HG03045 (cell line): ENCODE measurements at regions not wholly inside any gene's neighbourhood (a gene's known extent, or its start where the extent isn't known, plus 50 kb on each side); places are given as distances from the start of the nearest gene placed in this dataset.

ENCODE experiments used
- ATAC-seq: cut with Tn5 transposase; IDR thresholded peaks from one replicate; pipeline ENCODE4 v1.9.1; 2021; ENCODE audit warnings: mild to moderate bottlenecking, moderate library complexity; ENCODE audit not compliant: unreplicated experiment

DNA sequence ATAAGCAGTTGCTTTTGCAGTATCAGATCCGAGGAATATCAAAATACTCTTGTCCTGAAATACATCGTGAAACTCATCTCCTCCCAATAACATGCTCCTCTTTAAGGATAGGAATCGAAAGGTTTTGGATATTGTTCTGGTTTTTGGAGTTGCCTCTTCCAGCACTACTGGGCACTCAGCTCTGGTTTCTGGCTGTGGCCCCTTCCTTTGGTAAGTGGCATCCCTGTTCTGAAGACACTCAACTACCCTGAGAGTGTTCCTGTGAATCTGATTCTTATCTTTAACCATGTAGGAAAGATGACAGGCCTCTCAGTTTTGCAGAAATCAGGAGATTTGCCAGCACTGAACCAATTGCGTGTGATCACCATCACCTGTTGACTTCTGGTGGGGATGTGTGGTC lies 327.5 kb upstream of the TBL1XR1 start:
- no peak for ATAC-seq

DNA sequence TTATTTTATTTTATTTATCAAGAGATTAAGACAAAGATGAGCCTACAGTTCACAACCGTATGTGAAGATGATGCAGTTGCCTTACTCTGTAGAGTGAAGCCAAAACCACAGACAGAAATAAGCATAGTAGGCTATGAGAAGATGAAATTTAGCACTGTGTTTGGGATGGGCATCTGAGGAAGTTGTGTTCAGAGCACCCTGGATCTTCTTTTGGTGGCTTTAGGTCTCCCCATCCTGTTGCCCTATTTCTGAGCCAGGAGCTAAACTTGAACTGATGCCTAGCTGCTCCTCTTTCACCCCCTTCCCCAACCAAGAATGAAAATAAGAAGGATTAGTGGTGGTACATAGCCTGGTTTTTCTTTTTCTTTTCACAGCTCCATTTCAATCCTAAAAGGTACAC lies 328.1 kb upstream of the TBL1XR1 start:
- ATAC-seq: no peak

- no peak for ATAC-seq
Observed at GRCh38 chr3:177525987-177526712, 328.9 kb upstream of the TBL1XR1 start.

DNA sequence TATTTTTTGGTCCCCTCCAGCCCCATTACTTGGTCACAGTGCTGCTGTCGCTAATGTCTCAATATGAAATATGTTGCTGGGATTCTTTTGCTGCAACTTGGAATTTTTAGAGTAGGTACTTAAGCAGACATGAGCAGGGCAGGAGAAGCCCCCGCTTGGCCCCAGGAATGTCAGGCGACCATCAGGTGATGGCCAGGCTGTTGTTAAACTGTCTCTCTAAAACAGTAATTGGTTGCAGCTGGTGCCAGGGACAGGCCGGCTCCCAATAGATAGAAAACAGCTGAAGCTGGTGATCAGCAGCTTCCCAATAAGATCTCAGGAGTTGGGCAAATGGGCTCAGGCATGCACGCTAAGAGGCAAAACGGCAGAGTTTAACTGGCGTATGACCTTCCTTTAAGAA lies 329.9 kb upstream of the TBL1XR1 start:
- ATAC-seq: no peak

GRCh38 chr3:177528306-177529070 lies 331.2 kb upstream of the TBL1XR1 start:
- no peak for ATAC-seq

DNA sequence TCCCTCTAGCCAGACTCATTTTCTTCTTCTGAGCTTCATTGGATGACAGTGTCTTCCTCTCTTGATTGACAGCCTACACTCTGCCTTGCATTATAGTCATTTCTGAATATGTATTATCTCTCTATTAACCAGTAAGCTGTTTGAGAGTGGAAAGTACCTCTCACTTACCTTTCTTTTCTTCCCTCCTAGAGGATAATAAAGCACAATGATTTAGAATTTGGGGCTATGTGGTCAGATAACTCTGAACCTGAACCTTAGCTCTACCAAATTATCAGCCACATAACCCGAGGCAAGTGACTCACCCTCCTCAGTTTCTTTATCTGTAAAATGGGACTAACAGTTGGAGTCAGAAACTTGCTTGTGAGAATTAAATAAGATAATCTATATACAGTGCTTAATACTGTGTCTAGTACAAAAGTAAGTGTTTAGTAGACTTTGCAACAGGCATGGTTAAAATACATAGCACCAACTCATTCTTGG lies 331.8 kb upstream of the TBL1XR1 start:
- no peak for ATAC-seq

DNA sequence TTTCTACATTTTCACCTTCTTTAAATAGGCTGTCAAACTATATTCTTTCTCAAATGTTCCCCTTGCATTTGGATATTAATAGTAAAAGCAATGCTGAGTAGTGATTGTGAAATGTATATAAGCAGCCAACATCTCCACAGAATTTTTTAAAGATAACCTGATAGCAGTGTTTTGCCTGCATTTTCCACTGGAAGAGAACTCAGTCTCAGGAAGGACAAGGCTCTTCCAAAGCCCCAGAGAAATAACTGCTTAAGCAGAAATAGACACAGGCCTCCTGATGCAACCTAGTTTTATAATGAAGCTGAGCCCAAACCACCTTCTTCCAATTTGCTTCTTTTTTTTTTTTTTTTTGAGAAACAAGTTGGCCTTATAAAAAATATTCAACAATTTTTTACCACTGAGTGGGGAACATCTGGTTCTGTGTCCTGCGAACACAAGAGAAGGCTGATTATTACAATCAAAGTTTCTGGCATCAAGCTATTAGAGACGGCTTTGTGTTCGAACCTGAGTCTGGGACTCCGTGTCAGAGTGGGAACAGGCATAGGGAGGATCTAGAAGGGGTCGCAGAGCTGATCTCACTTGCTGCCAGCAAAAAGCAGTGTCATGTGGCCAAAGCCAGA lies 332.5 kb upstream of the TBL1XR1 start:
- ATAC-seq: no peak

DNA sequence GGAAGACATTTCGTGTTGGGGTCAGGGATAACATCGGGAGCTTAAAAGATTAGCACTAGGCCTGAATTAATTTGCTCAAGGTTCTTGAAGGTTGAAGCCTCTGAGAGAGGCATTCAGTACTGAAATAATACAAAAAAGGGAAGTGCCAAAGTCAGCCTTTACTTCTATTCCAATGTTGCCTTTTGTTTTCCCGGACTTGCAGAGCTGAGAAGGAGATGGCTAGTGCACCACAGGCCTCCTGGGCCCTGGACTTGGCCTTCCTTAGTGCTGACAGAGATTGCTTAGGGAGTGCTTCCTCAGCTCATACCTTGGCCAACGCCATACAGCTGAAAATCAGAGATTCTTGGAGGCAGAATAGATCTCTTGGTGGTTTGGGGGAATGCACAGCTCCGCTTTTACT lies 333.6 kb upstream of the TBL1XR1 start:
- no peak for ATAC-seq

- no peak for ATAC-seq
Observed at GRCh38 chr3:177536873-177537272, 339.6 kb upstream of the TBL1XR1 start.

- ATAC-seq: no peak
Observed at GRCh38 chr3:177537612-177538011, 340.3 kb upstream of the TBL1XR1 start.

DNA sequence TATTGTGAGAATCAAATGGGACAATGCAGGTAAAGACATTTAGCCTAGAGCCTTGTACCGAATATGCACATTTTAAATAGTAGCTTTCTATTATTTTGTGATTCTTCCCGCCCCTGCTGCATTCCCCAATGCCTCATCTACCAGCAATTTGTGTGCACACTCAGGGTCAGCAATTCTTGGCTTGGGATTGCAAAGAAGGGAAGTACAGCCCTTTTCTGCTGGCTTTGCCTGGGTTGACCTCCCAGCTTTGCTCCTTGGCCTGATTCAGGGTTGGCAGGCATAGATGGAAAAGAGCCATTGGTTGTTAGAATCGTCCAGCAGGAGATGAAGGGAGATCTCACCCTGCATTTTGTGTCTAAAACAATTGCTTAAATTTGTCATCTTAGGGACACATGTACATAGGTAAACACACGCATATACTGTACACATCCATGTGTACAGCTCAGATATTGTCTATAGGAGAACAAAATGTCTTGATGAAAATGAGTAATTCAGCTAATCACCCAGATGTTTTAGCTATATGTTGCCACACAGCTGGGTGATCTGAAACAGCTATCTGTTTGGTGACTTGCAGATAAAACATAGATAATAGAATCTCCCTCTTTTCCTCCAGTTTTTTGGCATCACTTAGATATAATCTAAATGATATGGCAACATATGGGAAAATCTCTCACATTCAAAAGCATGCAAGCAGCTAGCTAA lies 340.9 kb upstream of the TBL1XR1 start:
- no peak for ATAC-seq

DNA sequence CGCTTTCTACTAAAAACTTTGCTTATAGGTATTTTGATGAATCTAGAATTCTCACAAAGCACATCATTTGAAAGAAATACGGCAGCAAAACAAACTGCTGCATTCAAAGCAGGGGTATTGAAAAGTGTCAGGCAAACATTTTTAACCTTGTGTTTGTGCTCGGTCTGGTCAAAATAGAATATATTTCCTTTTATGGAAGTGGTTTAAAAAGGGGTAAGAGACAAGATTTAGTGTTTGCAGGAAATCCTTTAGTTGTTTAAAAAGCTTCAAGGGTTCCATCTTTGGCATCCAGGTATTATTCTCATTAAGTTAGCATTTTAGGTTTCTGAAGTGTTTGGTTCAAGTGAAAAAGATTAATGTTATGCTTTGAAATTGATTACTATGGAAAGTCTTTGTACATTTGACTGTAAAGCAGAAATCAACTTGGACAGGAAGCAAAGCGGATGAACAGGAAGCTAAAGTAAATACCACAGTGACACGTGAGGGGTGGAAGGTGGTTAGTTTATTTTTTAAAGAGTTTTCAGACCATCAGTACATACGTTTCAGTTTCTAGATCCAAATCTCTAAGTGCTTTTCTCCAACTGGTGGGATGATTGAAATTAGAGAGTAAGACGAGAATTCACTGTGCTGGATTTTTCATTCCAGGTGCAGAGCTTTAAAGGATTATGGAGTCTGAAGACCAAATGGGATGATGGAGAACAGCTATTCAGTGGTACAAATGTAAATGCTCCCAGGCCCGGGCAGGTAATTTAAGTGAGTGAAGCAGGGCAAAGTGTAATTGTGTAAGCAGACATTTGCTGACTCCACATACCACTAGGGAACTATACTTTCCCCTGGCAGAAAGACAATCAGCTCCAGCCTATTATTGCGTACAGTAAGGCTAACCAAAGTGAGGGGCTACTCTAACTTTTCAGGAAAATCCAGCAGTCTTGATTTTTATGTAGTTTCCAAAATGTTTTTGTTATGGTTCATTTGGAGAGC lies 341.8 kb upstream of the TBL1XR1 start:
- no peak for ATAC-seq

DNA sequence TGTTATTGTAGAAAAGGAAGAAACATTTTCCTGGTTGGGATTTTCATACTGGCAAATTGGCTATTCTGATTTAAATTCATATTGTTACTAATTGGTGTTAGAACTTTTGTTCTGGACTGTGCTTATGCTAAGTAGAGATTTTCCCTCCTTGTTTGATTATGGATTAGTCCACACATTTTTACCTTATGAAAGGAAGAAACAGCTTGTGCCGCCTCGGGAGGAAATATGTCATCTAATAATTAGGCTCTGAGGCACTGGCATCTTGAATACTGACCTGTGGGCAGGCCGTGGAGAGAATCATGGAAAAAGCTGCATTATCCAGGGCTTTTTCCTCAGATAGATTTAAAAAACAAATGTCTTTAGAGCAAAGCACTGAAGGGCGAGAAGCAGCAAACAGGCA lies 344.3 kb upstream of the TBL1XR1 start:
- no peak for ATAC-seq

GRCh38 chr3:177545964-177546363 lies 348.7 kb upstream of the TBL1XR1 start:
- no peak for ATAC-seq

DNA sequence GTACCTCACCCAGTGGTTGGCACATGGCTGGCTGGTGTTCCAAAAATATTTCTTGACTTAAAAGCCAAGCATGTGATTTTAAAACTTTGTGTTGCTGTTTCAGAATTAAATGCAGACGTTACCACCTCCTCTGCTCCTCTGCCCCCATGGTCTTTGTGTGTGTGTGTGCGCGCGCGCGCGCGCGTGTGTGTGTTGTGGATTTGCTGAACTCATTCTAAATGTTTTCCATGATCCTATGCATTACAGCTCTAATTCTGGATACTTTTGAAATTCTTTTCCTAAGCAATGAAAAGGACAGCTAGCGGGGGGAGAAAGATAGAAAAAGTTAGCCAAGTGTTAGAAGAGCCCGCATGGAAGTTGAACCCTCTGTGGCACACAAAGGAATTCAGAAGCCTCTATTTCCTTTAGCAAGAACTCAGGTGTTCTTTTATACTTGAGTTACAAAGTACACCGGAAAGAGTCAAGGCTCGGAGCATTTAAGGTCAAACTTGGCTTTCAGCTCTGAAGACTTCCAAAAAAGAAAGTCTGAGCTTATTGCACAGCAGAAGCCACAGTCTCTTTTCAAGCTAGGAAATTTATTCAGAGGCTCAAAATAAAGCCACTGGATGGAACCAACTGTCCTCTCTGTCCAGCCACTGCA lies 350.5 kb upstream of the TBL1XR1 start:
- ATAC-seq: no peak

DNA sequence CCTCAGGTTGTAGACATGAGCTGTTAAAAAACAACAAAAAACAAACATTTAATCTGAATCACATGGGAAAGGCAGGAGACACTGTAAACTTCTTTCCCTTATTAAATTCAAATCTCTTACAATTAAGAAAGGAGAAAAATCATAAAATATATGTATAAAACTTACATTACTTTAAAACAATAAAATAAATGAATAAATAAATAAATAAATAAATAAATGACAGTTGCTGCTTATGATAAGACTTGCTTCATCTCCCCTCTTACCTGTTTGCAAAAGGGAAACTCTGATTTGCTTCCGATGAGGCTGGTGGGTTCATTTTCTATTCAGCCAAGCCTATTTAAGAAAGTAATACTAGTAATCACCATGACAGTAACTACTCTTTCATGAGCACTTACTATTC lies 353.4 kb upstream of the TBL1XR1 start:
- no peak for ATAC-seq

GRCh38 chr3:177551431-177551836 lies 354.2 kb upstream of the TBL1XR1 start:
- no peak for ATAC-seq

DNA sequence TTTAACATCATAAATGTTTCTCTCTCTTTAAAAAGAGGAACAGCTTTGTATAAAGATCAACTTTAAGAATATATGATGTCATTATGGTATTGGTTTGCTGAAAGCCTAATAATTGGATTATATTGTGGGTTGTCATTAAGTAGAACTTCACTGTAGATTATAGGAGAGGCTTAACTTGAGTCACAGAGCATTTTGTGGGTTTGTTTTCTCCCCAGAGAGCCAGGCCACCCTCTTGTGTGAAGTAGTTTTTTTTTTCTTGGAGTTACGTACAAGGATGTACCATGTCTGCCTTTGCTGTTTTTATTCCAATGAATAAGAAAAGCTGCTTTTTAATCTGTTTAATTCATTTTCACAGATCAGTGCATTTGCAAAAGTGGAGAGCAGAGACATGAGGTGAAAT lies 354.8 kb upstream of the TBL1XR1 start:
- no peak for ATAC-seq

GRCh38 chr3:177553012-177553411 lies 355.7 kb upstream of the TBL1XR1 start:
- no peak for ATAC-seq

DNA sequence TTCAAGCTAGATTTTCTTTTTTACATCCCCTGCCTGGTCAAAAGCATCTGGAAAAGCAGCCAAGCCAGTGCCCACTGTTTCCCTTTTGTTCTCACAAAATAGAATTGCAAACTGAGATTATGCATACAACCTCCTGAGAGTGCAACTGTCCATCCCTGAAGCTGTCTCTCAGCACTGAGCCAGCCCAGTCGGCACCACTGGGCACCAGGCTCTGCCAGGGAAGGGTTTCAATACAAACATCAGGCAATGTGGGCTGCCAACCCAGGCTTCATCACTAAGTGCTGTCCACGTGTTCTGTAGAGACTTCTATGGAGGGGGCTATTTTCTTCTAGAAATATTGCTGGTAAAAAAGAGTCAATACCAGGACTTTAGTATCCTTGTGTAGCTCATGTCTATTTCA lies 356.3 kb upstream of the TBL1XR1 start:
- ATAC-seq: no peak
